Superior temporal gyrus (tissue), 1 donor: ENCODE measurements at regions not wholly inside any gene's neighbourhood (a gene's known extent, or its start where the extent isn't known, plus 50 kb on each side); places are given as distances from the start of the nearest gene placed in this dataset.

ENCODE experiments used
- DNase-seq: peaks from one replicate; pipeline ENCODE4 v3.0.0-alpha.2; 2016; ENCODE audit errors: extremely low spot score

GRCh38 chr13:53144826-53145225, 116.2 kb downstream of the OLFM4 start:
- DNase-seq = no peak

GRCh38 chr13:53150568-53150967, 122.0 kb downstream of the OLFM4 start:
- no peak for DNase-seq

DNA sequence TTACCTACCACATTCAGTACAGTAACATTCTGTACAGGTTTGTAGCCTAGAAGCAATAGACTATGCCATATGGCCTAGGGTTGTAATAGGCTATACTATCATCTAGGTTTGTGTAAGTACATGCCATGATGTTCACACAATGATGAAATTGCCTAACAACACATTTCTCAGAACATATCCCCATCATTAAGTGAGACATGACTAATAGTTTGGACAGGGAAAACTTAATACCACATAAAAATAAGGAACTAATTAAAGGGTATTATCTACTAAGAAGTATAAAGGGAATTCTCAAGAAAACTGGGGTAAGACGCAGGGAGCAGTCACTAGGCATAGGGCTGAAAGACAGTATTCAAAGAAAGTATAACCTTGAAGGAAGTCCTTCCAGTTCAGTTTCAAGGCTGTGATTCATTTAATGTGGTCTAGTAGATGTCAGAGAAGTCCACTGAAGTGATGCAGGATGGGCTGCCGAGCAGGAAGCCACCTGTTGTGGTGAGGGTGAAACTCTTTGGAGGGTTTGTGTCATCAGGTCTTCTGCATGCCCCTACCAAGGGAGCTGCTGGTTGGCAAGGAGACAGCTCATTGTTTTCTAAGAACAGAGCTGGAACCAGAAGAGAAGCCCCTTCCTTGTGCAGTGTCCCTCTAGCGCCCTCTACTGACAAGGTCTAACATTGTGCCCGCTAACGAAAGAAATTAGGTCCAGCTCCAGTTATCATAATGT, 122.9 kb downstream of the OLFM4 start:
- peak; percentile 86 for DNase-seq

GRCh38 chr13:53152057-53152421, 123.4 kb downstream of the OLFM4 start:
- no peak for DNase-seq

GRCh38 chr13:53158201-53158600, 129.6 kb downstream of the OLFM4 start:
- DNase-seq = no peak

- DNase-seq = no peak
These were observed 130.8 kb downstream of the OLFM4 start for GRCh38 chr13:53159431-53159830.

- no peak for DNase-seq
These were observed 131.6 kb downstream of the OLFM4 start for GRCh38 chr13:53160211-53160610.

DNA sequence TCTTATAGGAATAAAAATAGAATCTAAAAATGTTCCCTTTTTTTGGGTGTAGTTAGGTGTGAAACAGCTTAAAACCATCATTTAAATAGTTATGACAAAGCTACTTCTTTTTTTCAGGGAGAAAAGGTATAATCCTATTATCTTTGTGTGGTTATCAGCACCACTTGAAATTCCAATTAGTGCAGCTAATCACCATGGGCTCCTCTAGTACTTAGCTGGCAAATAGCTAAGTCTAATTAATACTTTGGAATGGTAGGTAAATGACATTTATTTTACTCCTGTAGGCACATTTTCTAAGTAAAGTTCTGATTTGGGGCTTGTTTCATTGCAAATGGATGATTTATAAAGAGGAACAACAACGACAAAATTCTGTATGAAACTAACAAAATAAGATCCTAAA, 132.6 kb downstream of the OLFM4 start:
- DNase-seq = no peak

DNA sequence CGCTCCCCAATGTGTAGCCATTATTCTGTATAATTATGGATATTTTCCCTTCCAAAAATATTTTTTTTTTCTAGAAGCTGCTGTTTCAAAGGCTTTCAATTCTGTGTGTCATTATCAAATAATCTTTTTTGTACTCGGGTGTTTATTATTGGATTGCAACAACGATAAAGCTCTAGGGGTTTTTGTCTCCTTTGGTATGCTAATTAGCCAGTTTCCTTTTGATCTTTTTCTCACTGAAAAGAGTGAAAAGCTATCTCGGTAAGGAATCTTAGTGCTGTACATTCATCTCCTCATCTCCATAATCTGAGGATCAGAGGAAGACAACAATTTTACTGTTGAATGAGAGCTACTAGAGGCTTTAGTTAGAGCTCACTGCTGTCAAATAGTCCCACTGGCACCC, 136.6 kb downstream of the OLFM4 start:
- no peak for DNase-seq

DNA sequence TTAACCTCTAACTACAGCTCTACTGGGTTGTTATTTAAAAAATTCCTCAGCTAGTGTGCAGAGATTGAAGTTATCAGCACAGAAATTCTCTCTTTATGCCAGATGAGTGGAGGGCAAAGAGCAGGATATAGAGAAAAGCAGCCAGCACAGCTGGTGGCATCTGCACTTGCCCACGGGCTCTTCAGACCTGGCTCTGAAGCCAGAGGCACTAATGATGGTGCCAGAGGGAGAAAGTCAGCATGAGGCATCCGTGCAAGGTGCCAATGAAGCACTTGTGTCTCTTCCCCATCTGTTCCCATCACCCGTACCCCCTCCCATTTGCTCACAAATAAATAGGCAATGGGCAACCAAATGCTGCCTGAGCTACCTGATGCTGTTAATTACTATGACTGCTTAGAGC, 138.9 kb downstream of the OLFM4 start:
- no peak for DNase-seq

GRCh38 chr13:53170910-53171309, 142.3 kb downstream of the OLFM4 start:
- no peak for DNase-seq

DNA sequence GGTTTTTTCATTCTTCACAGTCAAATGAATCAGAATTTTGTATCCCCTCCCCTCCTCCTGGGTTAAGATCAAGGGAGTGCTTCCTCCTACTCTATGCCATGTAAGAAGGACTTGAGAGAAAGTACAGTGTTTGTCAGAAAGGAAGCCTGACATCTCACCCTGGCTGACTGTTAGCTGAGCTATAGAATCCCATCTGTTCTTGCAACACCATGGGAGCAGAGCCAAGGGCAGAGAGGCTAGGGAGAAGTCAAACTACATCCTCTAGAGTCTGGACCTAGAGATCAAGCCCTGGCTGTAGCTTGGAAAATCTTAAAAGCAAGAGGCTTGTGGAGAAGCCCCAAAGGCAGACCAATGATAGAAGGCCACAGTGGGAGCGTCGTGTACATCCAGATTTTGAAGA, 145.9 kb downstream of the OLFM4 start:
- no peak for DNase-seq

DNA sequence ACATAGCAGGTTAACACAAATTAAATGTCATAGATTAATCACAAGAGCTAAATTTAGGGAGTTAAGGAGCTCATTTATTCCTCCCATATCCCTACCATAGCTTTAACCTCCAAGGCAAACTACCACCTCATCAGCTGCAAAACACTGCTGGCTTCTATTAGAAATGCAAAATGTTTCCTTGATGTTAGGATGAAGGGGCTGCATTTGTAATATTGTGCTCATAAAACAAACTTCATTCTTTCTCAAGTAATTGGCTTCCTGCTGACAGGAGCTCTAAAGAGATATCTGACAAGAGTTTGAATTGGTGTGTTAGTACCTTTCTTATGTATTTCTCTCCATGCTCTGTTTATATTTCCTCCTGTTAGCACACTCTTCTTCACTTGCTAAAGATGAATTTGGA, 152.1 kb downstream of the OLFM4 start:
- DNase-seq = no peak

DNA sequence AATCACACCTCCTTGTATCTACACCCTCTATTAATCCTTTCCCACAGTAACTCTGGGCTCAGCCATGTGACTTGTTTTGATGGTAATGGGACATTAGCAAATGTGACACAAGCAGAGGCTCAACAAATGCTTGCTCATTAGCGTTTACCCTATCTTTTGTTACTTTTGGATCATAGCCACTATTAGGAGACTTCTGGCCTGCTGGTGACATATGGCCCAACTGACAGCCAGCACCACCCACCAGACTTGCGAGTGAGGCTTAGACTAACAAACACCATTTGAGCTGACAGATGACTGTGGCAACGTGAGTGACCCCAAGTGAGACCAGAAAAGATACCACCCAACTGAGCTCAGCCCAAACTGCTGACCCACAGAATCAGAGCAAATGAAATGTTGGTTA, 154.1 kb downstream of the OLFM4 start:
- DNase-seq = no peak

DNA sequence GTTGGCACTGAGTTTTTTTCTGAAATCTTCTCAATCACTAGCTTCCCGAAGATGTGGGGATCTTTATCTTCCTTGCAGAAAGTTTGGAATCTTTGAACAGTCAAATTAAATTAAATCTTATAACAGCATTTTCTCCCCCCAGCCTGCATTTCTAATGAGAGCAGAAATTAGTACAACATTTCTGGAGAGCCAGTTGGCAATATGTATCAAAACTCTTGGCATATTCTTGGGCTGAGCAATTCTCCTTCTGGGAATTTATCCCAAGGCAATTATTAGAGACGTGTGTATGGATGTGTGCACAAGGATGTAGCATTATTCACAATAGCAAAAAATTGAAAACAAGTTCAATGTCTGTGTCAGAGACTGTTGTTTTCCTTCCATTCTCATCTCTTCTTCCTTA, 159.5 kb downstream of the OLFM4 start:
- DNase-seq = no peak

DNA sequence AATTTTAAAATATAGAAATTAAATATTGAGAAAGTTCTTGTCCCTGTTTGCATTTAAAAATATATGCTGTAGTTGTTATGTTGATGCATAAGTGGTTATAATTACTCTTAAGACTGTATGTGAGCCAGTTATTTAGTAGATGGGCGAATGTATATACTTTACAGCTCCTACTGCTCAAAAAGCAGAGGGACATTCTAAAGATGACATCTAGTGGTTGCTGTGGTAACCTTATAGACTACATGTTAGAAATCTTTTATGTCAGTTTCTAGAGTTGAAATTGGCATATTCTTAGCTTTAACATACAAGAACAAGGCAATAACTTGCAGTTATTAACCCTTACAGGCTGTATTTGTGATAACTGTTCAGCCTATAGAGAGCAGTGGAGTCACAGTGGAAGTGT, 160.5 kb downstream of the OLFM4 start:
- DNase-seq = peak; percentile 46

DNA sequence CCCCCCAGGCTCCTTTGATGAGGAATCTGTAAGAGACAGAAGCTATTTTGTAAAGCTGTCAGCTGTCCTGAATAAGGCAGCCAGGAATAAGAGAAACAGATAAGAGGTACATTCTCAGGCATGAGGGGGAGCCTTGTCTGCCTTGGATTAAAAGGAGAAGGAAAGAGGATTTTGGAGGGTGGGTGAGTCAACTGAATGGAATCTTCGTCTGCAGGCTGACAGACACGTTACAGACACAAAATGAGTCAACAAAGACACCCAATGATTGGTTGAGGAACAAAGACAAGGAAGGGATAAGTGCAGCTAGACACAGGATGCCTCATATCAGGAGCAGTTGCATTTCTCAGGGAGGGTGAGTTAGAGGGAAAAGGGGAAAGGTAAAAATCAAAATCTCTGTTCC, 162.5 kb downstream of the OLFM4 start:
- no peak for DNase-seq

DNA sequence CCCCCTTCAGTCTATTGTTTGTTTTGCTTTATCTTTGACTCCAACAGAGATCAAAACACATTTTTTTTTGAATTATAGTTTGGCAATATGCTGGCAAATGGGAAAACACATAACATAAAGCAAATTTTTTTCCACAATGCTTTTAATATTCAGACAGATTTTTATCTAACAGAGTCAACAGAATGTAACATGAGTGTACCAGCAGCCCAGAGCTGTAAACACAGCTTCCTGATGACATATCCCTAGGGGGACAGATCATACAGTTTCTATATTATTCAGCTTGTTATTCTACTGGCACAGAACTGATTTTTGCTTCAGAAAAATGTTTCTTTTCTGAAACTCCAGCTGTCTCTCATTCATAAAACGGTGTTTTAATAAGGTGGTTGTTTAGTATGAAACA, 168.8 kb downstream of the OLFM4 start:
- no peak for DNase-seq

DNA sequence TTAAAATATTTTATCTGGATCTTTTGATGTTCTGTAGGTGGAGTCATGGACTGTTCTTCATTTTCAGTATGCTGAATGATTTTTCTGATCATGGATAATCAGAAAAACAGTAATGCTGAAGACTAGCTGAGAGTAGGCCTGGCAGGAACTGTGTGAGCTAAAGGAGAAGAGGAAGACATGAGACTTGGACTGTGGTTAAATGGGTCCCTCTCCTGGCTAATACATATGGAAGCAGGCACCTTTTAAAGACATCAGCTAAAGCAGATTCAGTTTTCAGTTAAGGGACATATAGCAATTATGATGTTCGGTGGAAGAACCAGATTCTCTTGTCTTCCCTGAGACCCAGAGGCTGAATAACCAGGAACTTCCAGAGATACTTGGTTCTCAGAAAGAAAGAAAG, 169.4 kb downstream of the OLFM4 start:
- DNase-seq = no peak

- no peak for DNase-seq
These were observed 170.1 kb downstream of the OLFM4 start for GRCh38 chr13:53198736-53199135.

DNA sequence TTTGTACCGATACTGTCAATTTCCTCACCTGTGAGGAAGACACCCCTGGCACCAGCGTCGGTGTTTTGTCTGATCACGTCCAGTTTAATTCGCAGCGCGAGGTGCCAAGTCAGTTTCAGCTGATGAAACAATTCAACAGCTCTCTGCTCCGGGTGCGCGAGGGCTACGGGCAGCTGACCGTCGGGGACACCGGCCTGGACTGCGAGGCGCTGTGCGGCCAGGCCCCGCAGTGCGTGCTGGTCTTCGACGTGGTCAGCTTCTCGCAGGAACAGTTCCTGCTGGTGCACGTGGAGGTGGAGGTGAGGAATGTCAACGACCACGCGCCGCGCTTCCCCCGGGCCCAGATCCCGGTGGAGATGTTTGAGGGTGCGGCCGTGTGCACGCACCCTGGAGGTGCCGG, 171.5 kb downstream of the OLFM4 start:
- DNase-seq = no peak

DNA sequence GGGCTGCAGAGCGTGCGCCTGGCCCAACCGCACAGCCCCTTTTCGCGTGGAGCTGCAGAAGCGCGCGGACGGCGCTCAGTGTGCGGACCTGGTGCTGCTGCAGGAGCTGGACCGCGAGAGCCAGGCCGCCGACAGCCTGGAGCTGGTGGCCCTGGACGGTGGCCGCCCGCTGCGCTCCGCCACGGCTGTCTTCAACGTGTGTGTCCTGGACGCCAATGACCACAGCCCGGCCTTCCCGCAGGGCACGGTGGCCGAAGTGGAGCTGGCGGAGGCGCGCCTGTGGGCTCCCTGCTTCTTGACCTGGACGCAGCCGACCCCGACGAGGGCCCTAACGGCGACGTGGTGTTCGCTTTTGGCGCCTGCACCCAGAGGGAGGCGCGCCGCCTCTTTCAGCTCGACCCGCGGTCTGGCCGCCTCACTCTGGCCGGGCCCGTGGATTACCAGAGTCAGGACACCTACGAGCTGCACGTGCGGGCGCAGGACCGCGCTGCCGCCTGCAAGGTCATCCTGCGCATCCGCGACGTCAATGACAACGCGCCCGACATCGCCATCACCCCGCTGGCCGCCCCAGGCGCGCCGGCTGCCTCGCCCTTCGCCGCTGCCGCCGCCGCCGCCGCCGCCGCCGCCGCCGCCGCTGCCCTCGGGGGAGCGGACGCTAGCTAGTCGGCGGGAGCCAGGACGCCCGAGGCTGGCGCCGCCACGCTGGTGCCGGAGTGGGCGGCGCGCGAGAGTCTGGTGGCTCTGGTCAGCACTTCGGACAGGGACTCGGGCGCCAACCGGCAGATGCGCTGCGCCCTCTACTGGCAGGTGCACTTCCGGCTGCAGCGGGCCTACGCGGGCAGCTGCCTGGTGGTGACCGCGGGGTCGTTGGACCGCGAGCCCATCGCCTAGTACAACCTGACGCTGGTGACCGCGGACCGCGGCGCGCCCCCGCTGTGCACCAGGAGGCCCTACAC, 172.2 kb downstream of the OLFM4 start:
- DNase-seq = no peak
